K562 (cell line): ENCODE measurements at regions not wholly inside any gene's neighbourhood (a gene's known extent, or its start where the extent isn't known, plus 50 kb on each side); places are given as distances from the start of the nearest gene placed in this dataset. TPM values are rescaled to one million over a fixed set of nuclear protein-coding genes. Genes with fewer than 3 reads are reported as not detected.

Experiments
- small RNA-seq: library from RNA; depleted of rRNA; stranded (forward); fragments of <200 nt; gene quantifications from one replicate; pipeline ENCODE3, GENCODE V24; 2014

Small RNAs in the stretch of these regions (small RNA-seq; reads per million reads assigned to genes)
- gene RNU1-51P = not detected
- not detected for gene RNU7-192P
